GM21786 (cell line): ENCODE measurements at regions not wholly inside any gene's neighbourhood (a gene's known extent, or its start where the extent isn't known, plus 50 kb on each side); places are given as distances from the start of the nearest gene placed in this dataset.

Experiments
- ATAC-seq: cut with Tn5 transposase; IDR thresholded peaks from one replicate; pipeline ENCODE4 v1.9.1; 2021; ENCODE audit not compliant: unreplicated experiment

- no peak for ATAC-seq
These were observed 94.0 kb upstream of the THBS1 start for GRCh38 chr15:39486621-39487457.

- no peak for ATAC-seq
These were observed 93.5 kb upstream of the THBS1 start for GRCh38 chr15:39487458-39487735.

- ATAC-seq = no peak
These were observed 92.4 kb upstream of the THBS1 start for GRCh38 chr15:39488516-39488915.

- ATAC-seq = no peak
These were observed 91.9 kb upstream of the THBS1 start for GRCh38 chr15:39488961-39489360.

GRCh38 chr15:39491115-39491885 is 89.6 kb upstream of the THBS1 start:
- ATAC-seq = no peak

GRCh38 chr15:39491886-39492490 is 88.9 kb upstream of the THBS1 start:
- ATAC-seq = no peak

GRCh38 chr15:39493424-39494067 is 87.3 kb upstream of the THBS1 start:
- ATAC-seq = no peak

GRCh38 chr15:39494462-39494861 is 86.4 kb upstream of the THBS1 start:
- ATAC-seq = no peak

GRCh38 chr15:39495871-39496840 is 84.7 kb upstream of the THBS1 start:
- no peak for ATAC-seq

- no peak for ATAC-seq
These were observed 83.7 kb upstream of the THBS1 start for GRCh38 chr15:39497016-39497758.

- no peak for ATAC-seq
These were observed 82.9 kb upstream of the THBS1 start for GRCh38 chr15:39497759-39498565.

- no peak for ATAC-seq
These were observed 82.2 kb upstream of the THBS1 start for GRCh38 chr15:39498629-39499028.

- ATAC-seq = no peak
These were observed 81.8 kb upstream of the THBS1 start for GRCh38 chr15:39499042-39499441.

GRCh38 chr15:39499681-39500080 is 81.2 kb upstream of the THBS1 start:
- ATAC-seq = no peak

GRCh38 chr15:39501366-39502081 is 79.4 kb upstream of the THBS1 start:
- ATAC-seq = no peak

- no peak for ATAC-seq
These were observed 78.8 kb upstream of the THBS1 start for GRCh38 chr15:39502082-39502447.

- ATAC-seq = no peak
These were observed 78.2 kb upstream of the THBS1 start for GRCh38 chr15:39502611-39503195.

GRCh38 chr15:39503526-39503925 is 77.4 kb upstream of the THBS1 start:
- ATAC-seq = no peak
